GM18508 (cell line): ENCODE measurements at regions not wholly inside any gene's neighbourhood (a gene's known extent, or its start where the extent isn't known, plus 50 kb on each side); places are given as distances from the start of the nearest gene placed in this dataset.
"Not testable (repeated sequence)": the region's sequence is repeated elsewhere in the genome, so short reads cannot be mapped to it uniquely, and the experiment has no call there.

Experiments
- ATAC-seq: cut with Tn5 transposase; IDR thresholded peaks from one replicate; pipeline ENCODE4 v1.9.1; 2021; ENCODE audit warnings: moderate number of reproducible peaks; ENCODE audit not compliant: insufficient read depth, unreplicated experiment

- ATAC-seq = no peak
Measured at GRCh38 chr4:148618856-148619255, 176.6 kb upstream of the NR3C2 start.

- no peak for ATAC-seq
Measured at GRCh38 chr4:148608968-148609367, 166.8 kb upstream of the NR3C2 start.

GRCh38 chr4:148598418-148599207, 156.4 kb upstream of the NR3C2 start:
- ATAC-seq = not testable (repeated sequence)

- ATAC-seq = no peak
Measured at GRCh38 chr4:148589182-148589581, 147.0 kb upstream of the NR3C2 start.

GRCh38 chr4:148575577-148575976, 133.4 kb upstream of the NR3C2 start:
- ATAC-seq = no peak

- ATAC-seq = no peak
Measured at GRCh38 chr4:148574911-148575310, 132.7 kb upstream of the NR3C2 start.

- no peak for ATAC-seq
Measured at GRCh38 chr4:148574502-148574901, 132.3 kb upstream of the NR3C2 start.

GRCh38 chr4:148574066-148574465, 131.9 kb upstream of the NR3C2 start:
- no peak for ATAC-seq

- ATAC-seq = no peak
Measured at GRCh38 chr4:148573296-148573695, 131.1 kb upstream of the NR3C2 start.

GRCh38 chr4:148565801-148566200, 123.6 kb upstream of the NR3C2 start:
- ATAC-seq = no peak

GRCh38 chr4:148563684-148564083, 121.5 kb upstream of the NR3C2 start:
- no peak for ATAC-seq

- no peak for ATAC-seq
Measured at GRCh38 chr4:148561467-148561866, 119.3 kb upstream of the NR3C2 start.

- no peak for ATAC-seq
Measured at GRCh38 chr4:148557793-148558192, 115.6 kb upstream of the NR3C2 start.

GRCh38 chr4:148550788-148551187, 108.6 kb upstream of the NR3C2 start:
- ATAC-seq = no peak

GRCh38 chr4:148542922-148543623, 100.9 kb upstream of the NR3C2 start:
- no peak for ATAC-seq

- ATAC-seq = no peak
Measured at GRCh38 chr4:148540622-148541326, 98.6 kb upstream of the NR3C2 start.

GRCh38 chr4:148539387-148539786, 97.2 kb upstream of the NR3C2 start:
- no peak for ATAC-seq

- ATAC-seq = not testable (repeated sequence)
Measured at GRCh38 chr4:148533851-148534250, 91.6 kb upstream of the NR3C2 start.

GRCh38 chr4:148530114-148530513, 87.9 kb upstream of the NR3C2 start:
- ATAC-seq = no peak

- ATAC-seq = no peak
Measured at GRCh38 chr4:148527571-148527970, 85.4 kb upstream of the NR3C2 start.

GRCh38 chr4:148522995-148523394, 80.8 kb upstream of the NR3C2 start:
- no peak for ATAC-seq
